ENCODE measurements at regions not wholly inside any gene's neighbourhood (a gene's known extent, or its start where the extent isn't known, plus 50 kb on each side); places are given as distances from the start of the nearest gene placed in this dataset.

- H3K4me2 ChIP-seq = no peak overlapping the region
- H3K4me3 Mint-ChIP-seq = no peak overlapping the region
- no peaks in the 10 kb centered on the region for H3K27me3 ChIP-seq (ENCODE audit: insufficient read depth)
- no peak overlapping the region for H3K4me3 ChIP-seq
- H3K4me1 ChIP-seq (ENCODE audit: insufficient read depth) = peaks cover 16% of the 10 kb centered on the region
- ATAC-seq = no peak
- TF ChIP-seq ZNF462 (CRISPR knock-in tag; IDR thresholded peaks at IDR 0.05) = no peak
- TF ChIP-seq CTCF (conservative IDR thresholded peaks at IDR 0.05; ENCODE audit: low read depth in 2 of 2) = no peak
- TF ChIP-seq EZH2 (IDR thresholded peaks at IDR 0.05; ENCODE audit: low read depth, unreplicated experiment) = no peak
- no peak for TF ChIP-seq REST (IDR thresholded peaks at IDR 0.05; ENCODE audit: unreplicated experiment)
- TF ChIP-seq STAT1 (IDR thresholded peaks at IDR 0.05; ENCODE audit: unreplicated experiment) = no peak
- TF ChIP-seq POLR2AphosphoS5 (IDR thresholded peaks at IDR 0.05; ENCODE audit: low read depth) = no peak
- no peak for TF ChIP-seq JUNB (IDR thresholded peaks at IDR 0.05; ENCODE audit: unreplicated experiment)
- no peak for TF ChIP-seq NANOG (IDR thresholded peaks at IDR 0.05; ENCODE audit: borderline replicate concordance)
- no peak for TF ChIP-seq ZNF331 (CRISPR knock-in tag; IDR thresholded peaks at IDR 0.05; ENCODE audit: low read depth)
- TF ChIP-seq ZNF114 (CRISPR knock-in tag; IDR thresholded peaks at IDR 0.05) = no peak
- no peak for TF ChIP-seq CREB1 (CRISPR knock-in tag; IDR thresholded peaks at IDR 0.05; ENCODE audit: low read depth)
- TF ChIP-seq ETS1 (IDR thresholded peaks at IDR 0.05) = no peak
- no peak for TF ChIP-seq EZH2phosphoT487 (IDR thresholded peaks at IDR 0.05; ENCODE audit: unreplicated experiment)
- H3K79me2 ChIP-seq (replicated peaks; ENCODE audit: insufficient read depth) = no peaks in the 10 kb centered on the region
- peaks cover 10% of the 10 kb centered on the region; the same call in 1 of the 2 replicates for H3K9me2 ChIP-seq (ENCODE audit: insufficient read depth)
- no peaks in the 10 kb centered on the region for H3K36me3 ChIP-seq (ENCODE audit: insufficient read depth)
- H3K9me3 Mint-ChIP-seq = peaks cover 16% of the 10 kb centered on the region
- no peaks in the 10 kb centered on the region for H4K20me1 ChIP-seq (replicated peaks; ENCODE audit: insufficient read depth)
- H3K27me3 Mint-ChIP-seq (ENCODE audit: insufficient read depth, low read depth, poor library complexity) = no peaks in the 10 kb centered on the region
- no peak overlapping the region for H3K27ac ChIP-seq (ENCODE audit: low read depth)
- H3F3A ChIP-seq (replicated peaks; ENCODE audit: low read depth) = no peaks in the 10 kb centered on the region
- no peak overlapping the region for H2AFZ ChIP-seq
- no peak for DNase-seq (ENCODE audit: low spot score)
- H3K4me1 Mint-ChIP-seq = peaks cover 17% of the 10 kb centered on the region
- no peak overlapping the region for H3K27ac Mint-ChIP-seq
- peaks cover 3% of the 10 kb centered on the region; the same call in 1 of the 3 replicates for H3K36me3 Mint-ChIP-seq (ENCODE audit: low read depth)
Observed at GRCh38 chr19:33977756-33978685, 181.4 kb downstream of the KCTD15 start.

Data from GM23338 (cell line).